SIG-M5 treated with dmso at 0.1 percent for 504 hours (cell line): ENCODE measurements at regions not wholly inside any gene's neighbourhood (a gene's known extent, or its start where the extent isn't known, plus 50 kb on each side); places are given as distances from the start of the nearest gene placed in this dataset.

Experiments used
- DNase-seq: peaks from one replicate; lab custom pipeline; 2025; ENCODE audit not compliant: unreplicated experiment; lab: John Stamatoyannopoulos, UW

- no peak for DNase-seq
These were observed 264.8 kb upstream of the HES1 start for GRCh38 chr3:193871220-193871485.

- DNase-seq: peak; percentile 82
These were observed 263.6 kb upstream of the HES1 start for GRCh38 chr3:193872265-193872753.

GRCh38 chr3:193873426-193874201, 262.3 kb upstream of the HES1 start:
- no peak for DNase-seq

- DNase-seq: no peak
These were observed 261.4 kb upstream of the HES1 start for GRCh38 chr3:193874512-193874911.

DNA sequence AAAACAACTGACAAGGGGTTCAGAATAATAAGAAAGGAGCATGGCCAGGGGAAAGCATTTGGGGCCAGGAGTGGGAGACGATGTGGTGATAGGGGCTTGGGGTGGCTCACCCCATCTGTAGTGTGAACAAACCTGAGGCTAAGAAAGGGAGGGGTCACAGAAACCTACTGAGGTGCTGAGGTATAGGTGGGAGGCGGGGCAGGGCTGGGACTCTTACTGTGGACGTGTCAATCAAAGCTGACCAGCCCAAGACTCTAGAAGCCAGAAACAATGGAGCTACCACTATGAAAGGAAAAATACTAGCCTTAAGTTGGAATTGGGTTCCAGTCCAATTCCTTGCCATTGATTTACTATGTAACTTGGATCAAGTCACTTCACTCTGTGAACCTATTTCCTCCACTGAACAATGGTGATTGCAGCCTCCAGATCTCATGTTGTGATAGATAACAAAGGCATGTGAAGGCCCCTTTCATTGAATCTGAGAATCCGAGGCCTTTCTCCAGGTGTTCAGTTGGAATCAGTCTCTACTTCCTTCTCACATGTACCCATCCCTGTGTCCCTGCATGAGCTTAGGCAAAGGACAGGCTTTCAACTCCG, 260.9 kb upstream of the HES1 start:
- no peak for DNase-seq

DNA sequence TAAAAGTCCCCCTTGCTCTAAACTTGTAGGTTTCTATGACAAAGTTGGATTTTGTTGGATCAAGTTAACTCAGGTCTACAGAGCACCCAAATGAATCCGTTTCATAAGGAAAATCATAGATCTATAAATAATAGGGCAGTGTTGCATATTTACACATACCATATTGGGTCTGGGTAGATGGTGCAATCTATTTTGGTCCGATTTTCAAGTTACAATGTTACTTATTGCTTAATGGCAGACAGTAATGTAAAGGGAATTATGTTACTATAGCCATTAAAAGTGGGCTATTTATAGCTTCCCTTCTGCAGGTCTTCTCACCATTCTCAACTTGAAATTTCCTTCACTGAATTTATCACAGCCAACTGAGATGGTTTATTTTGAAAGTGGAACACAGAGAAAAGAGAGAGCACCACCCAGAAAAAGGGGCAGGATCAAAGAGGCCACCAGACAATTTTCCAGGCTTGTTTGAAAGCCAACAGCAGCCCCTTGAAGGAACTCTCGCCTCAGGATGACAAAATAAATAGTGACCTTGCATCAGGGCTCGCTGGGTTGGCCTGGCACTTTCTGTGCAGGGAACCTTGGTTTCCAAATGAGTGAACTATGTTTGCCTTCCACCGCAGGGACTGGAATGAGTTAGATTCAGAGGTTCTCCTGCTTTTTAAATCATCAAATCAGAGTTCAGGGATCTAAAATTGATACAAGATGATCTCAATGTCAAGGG, 260.2 kb upstream of the HES1 start:
- no peak for DNase-seq

DNA sequence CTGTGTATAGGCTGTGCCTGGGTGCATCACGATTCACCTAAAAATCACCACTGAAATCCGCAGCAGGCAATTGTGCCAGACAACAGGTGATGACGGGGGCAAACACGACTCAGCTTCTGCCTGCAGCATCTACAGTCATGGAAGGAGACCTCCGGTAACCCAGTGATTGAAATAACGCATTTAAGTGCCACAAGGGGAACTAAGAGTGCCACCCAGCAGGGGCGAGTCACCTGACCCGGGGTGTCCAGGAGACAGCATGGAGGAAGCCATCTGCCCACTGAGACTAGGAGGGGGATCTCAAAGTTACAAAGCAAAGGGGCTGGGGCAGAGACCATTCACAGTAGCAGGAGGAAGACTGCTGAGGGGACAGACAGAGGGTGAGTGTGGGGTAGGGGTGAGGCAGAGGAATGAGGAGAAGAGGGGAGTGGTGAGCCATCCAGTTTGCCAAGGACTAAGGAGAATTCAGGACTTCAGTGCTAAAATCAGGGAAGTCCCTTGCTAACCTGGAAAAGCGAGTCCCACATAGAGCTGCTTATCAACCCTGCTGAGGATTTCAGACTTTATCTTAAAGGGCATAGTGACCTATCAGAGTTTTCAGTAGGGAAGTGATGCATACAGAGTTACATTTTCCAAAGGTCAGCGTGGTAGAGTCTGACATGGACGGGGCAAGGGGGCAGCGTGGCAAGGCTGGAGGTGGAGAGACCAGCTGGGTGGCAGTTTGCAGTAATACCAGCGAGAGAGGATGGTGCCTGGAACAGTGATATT, 256.7 kb upstream of the HES1 start:
- no peak for DNase-seq

GRCh38 chr3:193879864-193880242, 256.1 kb upstream of the HES1 start:
- no peak for DNase-seq

DNA sequence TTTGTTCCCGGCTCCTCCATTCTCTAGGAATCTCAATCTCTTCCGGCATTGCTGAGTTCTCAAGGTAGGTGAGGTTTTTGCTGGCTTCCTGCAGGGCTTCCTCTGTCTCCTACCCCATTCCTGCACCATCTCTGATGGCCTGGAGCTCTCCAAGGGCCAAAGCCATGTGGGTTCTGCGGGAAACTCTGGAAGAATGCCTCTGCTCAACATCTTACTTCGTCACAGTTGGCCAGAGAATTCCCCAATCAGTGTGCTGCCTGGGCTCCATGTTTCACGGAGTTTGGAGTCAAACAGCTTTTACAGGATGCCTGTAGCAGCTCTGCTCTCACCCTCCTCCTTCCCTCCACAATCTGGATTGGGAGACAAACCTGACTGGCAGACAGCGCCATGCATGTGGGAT, 253.9 kb upstream of the HES1 start:
- no peak for DNase-seq

GRCh38 chr3:193883551-193883950, 252.4 kb upstream of the HES1 start:
- DNase-seq: no peak

GRCh38 chr3:193884027-193884426, 251.9 kb upstream of the HES1 start:
- DNase-seq: no peak

GRCh38 chr3:193884652-193885051, 251.3 kb upstream of the HES1 start:
- no peak for DNase-seq

DNA sequence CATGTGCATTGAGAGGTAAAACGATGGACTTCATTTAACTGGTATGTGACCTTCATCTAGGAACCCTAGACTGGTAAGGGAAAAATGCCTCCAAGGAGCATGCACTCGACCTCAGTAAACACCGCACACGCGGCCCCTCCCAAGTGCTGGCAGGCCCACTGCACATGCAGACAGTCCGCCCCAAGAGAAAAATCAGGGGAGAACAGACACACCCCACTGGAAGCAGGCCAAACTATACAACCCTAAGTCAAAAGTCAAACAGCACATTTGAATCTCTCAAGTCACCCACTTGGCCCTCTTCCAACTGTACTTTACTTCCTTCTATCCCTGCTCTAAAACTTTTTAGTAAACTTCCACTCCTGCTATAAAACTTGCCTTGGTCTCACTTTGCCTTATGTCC, 250.1 kb upstream of the HES1 start:
- DNase-seq: peak; percentile 74

- no peak for DNase-seq
These were observed 245.7 kb upstream of the HES1 start for GRCh38 chr3:193890016-193890897.

- no peak for DNase-seq
These were observed 241.7 kb upstream of the HES1 start for GRCh38 chr3:193894121-193894863.

DNA sequence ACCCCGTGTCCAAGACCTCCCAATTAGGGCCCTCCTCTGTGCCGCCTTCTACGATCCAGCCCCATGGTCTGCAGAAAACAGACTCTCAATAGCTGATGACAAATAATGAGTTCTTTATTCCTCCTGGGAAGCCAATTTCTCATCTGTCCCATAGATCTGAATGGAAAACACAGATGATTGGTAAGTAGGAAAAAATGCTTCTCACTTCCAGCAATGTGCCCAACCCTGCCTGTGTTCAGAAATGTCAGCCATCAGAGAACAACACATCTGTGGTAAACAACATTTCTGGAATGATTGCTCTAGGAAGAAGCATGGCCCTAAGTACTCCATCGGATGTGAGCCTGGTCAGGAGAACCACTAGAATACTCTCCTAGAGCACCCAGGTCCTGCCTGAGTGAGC, 240.5 kb upstream of the HES1 start:
- DNase-seq: no peak

DNA sequence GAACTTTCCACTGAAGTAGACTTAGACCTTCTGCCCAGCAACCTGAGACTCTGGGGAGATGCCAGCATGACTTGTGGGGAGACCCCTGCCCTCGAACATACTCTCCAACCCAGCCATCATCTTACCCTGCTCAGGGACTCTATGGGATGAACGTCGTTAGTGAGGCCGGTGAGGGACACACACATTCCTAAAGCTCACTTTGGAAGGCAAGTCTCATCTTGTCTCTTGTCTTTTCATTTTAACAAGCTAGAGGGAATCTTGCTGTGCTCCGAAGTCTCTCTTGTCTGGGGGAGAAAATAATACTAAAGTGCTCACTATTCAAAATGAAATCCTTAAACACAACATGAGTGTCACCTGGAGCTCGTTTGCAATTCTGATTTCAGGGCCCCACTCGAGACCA, 239.5 kb upstream of the HES1 start:
- no peak for DNase-seq

DNA sequence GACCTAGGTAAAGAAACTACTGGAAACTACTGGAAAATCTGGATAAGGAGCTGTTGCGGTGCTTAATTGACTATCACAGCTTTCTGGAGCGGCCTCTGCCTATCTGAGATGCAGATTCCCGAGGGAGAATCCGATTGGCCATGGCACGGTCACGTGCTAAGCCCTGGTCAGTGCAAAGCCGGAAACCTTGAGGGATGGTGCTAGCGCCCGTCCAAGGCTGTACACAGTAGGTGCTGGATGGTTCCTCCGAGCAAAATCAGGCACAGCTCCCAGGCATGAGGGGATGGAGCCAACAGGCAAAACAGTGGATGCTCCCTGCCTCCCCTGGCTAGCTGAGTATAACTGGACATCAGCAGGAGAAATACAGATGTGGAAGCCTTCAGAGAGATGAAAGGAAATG, 238.7 kb upstream of the HES1 start:
- DNase-seq: no peak

DNA sequence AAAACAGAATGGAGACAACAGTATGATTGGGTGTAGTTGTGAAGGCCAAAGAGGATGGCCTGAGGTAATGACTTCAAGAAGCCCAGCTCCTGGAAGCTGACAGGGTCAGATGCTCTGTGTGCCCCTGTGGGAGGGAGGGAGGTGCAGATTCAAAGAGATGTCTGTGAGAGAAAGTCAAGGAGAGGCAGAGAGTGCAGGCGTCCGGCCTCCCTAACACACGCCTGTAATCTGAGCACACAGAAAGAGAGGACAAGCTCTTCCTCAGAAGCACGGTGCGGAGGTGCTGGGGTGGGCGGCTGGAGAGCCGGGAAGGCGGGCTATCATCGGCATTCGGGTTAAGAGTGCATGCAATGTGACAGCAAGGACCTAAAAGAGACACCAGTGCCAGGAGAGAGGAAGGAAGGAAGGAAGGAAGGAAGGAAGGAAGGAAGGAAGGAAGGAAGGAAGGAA, 238.2 kb upstream of the HES1 start:
- no peak for DNase-seq

GRCh38 chr3:193899001-193899400, 236.9 kb upstream of the HES1 start:
- DNase-seq: no peak
